ENCODE measurements at regions not wholly inside any gene's neighbourhood (a gene's known extent, or its start where the extent isn't known, plus 50 kb on each side); places are given as distances from the start of the nearest gene placed in this dataset.

GRCh38 chr21:15558884-15559283, 170.9 kb upstream of the USP25 start:
- no peak for TF ChIP-seq CTCF (IDR thresholded peaks at IDR 0.05; ENCODE audit: control insufficient read depth, extremely low read depth, insufficient read depth)
- no peak overlapping the region for H3K4me3 ChIP-seq (ENCODE audit: low read depth, low read length)
- no peak for DNase-seq (ENCODE audit: low read depth)

GRCh38 chr21:15559660-15560059, 170.1 kb upstream of the USP25 start:
- H3K4me3 ChIP-seq (ENCODE audit: low read depth, low read length), result no peak overlapping the region
- no peak for TF ChIP-seq CTCF (IDR thresholded peaks at IDR 0.05; ENCODE audit: control insufficient read depth, extremely low read depth, insufficient read depth)

GRCh38 chr21:15560383-15561056, 169.3 kb upstream of the USP25 start:
- DNase-seq (ENCODE audit: low read depth), result no peak
- H3K4me3 ChIP-seq (ENCODE audit: low read depth, low read length), result no peak overlapping the region
- TF ChIP-seq CTCF (IDR thresholded peaks at IDR 0.05; ENCODE audit: control insufficient read depth, extremely low read depth, insufficient read depth), result no peak

More at GRCh38 chr21:15559660-15560059, 170.1 kb upstream of the USP25 start:
- DNase-seq (ENCODE audit: low read depth), result no peak

- no peak for TF ChIP-seq CTCF (IDR thresholded peaks at IDR 0.05; ENCODE audit: control insufficient read depth, extremely low read depth, insufficient read depth)
- no peak overlapping the region for H3K4me3 ChIP-seq (ENCODE audit: low read depth, low read length)
- DNase-seq (ENCODE audit: low read depth), result no peak
Observed at GRCh38 chr21:15562748-15563147, 167.0 kb upstream of the USP25 start.

GRCh38 chr21:15564907-15565306, 164.9 kb upstream of the USP25 start:
- H3K4me3 ChIP-seq (ENCODE audit: low read depth, low read length), result no peak overlapping the region
- no peak for DNase-seq (ENCODE audit: low read depth)
- TF ChIP-seq CTCF (IDR thresholded peaks at IDR 0.05; ENCODE audit: control insufficient read depth, extremely low read depth, insufficient read depth), result no peak

- no peak for DNase-seq (ENCODE audit: low read depth)
- no peak overlapping the region for H3K4me3 ChIP-seq (ENCODE audit: low read depth, low read length)
- no peak for TF ChIP-seq CTCF (IDR thresholded peaks at IDR 0.05; ENCODE audit: control insufficient read depth, extremely low read depth, insufficient read depth)
Observed at GRCh38 chr21:15566703-15567102, 163.1 kb upstream of the USP25 start.

GRCh38 chr21:15567191-15567590, 162.6 kb upstream of the USP25 start:
- DNase-seq (ENCODE audit: low read depth), result no peak
- H3K4me3 ChIP-seq (ENCODE audit: low read depth, low read length), result no peak overlapping the region
- TF ChIP-seq CTCF (IDR thresholded peaks at IDR 0.05; ENCODE audit: control insufficient read depth, extremely low read depth, insufficient read depth), result no peak
